HG02798 (cell line): ENCODE measurements at regions not wholly inside any gene's neighbourhood (a gene's known extent, or its start where the extent isn't known, plus 50 kb on each side); places are given as distances from the start of the nearest gene placed in this dataset.
"Not testable (repeated sequence)": the region's sequence is repeated elsewhere in the genome, so short reads cannot be mapped to it uniquely, and the experiment has no call there.

Experiments
- ATAC-seq: cut with Tn5 transposase; IDR thresholded peaks from one replicate; pipeline ENCODE4 v1.9.1; 2021; ENCODE audit warnings: mild to moderate bottlenecking; ENCODE audit not compliant: unreplicated experiment, poor library complexity

DNA sequence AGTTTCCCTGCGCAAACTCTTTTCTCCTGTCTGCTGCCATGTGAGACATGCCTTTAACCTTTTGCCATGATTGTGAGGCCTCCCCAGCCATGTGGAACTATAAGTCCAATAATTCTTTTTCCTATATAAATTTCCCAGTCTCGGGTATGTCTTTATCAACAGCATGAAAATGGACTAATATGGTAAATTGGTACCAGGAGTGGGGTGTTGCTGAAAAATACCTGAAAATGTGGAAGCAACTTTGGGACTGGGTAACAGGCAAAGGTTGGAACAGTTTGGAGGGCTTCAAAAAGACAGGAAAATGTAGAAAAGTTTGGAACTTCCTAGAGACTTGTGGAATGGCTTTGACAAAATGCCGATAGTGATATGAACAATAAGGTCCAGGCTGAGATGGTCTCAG is 578.9 kb upstream of the CYLC2 start:
- ATAC-seq, result not testable (repeated sequence)

DNA sequence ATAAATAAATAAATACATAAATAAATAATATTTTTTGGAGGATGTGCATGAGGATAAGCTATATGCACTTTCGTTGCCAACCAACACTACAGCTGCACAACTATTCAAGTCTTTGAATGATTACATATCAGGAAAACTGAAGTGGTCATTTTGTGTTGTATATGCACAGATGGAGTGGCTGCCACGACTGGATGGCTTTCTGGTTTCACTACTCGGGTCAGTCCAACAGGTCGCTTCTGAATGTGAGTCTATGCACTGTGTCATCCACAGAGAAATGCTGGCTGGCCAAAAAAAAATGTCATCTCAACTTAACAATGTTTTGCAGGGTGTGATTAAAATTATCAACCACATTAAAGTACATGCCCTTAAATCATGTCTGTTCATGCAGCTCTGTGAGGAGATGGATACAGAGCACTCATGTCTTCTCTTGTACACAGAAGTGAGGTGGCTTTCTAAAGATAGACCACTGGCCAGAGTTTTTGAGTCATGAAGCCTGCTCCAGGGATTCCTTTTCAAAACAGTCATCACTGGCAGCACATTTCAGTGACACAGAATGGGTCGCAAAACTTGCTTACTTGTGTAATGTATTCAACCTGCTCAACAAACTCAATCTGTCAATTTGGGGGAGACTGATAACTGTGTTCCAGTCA is 589.8 kb upstream of the CYLC2 start:
- ATAC-seq, result no peak

DNA sequence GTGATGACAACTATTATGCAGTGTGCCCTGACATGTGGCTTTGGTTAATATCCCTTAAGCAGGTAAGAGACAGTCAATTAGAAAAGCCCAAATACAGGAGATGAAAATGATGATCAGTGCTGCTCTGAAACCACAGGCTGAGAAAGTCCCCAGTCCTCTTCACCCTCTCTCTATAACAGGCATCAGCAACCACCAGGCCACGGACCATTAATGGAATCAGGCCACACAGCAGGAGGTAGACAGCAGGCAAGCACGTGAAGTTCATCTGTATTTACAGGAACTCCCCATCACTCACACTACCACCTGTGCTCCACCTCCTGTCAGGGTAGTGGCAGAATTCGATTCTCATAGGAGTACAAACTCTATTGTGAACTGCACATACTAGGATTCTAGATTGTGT is 591.6 kb upstream of the CYLC2 start:
- ATAC-seq, result no peak

DNA sequence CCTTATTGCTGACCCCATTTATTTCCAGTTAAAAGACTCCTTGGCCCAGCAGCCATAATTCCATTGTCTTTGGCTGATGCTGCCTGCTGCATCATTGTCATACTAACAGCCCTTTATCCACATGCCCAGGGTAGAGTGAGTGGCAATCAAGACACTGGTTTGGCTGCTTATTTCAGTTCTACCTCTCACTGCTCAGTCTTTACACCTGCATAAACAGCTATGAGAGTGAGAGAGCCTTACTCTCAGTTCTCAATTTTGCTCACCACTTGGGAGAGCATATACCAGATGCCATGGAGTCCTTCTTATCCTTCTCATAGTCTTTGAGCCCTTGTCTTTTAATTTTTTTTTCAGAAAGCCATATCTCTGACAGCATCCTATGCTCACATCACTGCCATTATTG is 596.9 kb upstream of the CYLC2 start:
- no peak for ATAC-seq

DNA sequence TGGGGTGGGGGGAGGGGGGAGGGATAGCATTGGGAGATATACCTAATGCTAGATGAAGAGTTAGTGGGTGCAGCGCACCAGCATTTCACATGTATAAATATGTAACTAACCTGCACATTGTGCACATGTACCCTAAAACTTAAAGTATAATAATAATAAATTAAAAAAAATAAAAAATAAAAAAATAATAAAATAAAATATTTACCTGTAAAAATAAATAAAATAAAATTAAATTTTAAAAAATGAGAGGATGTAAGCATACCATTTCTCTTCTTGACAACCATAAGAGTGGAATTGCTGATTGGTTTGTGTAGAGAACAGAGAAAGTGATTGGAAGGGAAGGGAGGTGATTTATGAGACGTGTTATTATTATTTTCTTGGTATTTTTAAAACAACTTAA is 609.5 kb upstream of the CYLC2 start:
- not testable (repeated sequence) for ATAC-seq

- no peak for ATAC-seq
These were observed 624.2 kb upstream of the GRIN3A start for GRCh38 chr9:102362470-102363132.

DNA sequence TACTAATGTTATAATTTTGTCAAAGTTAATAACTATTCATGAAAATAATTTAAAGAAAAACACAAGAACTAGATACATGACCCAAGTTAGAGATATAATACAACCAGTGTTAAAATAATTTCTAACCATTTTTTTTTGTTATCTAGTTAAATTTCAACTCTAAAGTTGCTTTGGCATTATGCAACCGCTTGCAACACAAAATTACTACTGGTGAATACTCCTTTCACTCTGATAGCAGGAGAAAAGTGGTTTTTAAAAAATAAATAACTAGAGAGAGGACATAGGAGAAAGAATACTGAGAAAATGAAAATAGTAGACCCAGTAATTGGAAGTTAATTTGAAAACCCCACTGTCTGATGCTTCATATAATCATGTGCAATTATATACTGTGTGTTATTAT is 622.4 kb upstream of the GRIN3A start:
- no peak for ATAC-seq

DNA sequence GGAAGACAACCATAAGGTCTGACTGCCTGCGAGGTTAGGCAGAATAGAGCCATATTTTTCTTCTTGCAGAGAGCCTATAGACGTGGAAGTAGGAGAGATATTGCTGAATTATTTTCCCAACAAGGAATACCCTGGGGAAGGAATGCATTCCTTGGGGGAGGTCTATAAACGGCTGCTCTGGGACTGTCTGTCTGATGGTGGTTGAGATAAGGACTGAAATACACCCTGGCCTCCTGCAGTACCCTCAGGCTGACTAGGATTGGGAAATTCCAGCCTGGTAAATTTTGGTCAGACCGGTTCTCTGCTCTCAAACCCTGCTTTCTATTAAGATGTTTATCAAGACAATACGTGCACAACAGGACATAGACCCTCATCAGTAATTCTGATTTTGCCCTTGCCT is 617.5 kb upstream of the GRIN3A start:
- no peak for ATAC-seq

DNA sequence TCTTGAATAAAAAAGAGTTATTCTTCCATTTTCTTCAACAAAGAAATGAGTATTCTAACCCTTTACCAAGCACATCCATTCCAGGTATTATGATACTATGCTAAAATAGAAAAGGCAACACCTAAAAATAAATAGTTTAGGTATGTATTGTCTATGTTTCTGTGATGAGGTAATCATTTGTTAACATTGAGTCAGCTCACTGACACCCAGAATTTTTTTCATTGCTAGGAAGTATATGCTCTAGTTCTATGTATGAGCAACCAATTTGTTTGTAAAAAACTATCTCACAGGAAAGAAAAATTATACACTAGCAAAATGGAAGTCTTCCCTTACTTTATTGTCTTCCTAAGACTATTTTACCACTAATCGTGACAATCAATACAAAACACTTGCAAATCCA is 615.6 kb upstream of the GRIN3A start:
- no peak for ATAC-seq

GRCh38 chr9:102337471-102337870 is 599.0 kb upstream of the GRIN3A start:
- ATAC-seq, result not testable (repeated sequence)

DNA sequence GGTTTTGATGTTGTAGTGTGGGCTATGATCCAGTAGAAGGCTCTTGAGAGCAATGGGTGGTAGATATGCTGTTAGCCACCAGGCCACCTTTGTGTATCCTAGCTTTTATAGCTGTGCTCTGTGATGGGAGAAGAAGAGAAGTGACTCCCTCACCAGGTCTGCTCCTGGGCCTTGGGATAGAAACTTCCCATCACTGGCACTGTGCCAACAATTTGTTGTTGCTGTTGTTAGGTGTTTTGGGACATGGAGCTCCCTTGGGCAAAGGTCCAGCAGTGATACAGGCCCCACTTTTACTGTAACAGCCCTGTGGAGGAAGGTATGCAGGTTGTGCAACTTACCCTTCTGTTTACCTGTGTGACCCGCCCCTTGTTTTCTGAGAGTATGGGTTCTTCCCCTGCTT is 570.9 kb upstream of the GRIN3A start:
- ATAC-seq, result no peak

DNA sequence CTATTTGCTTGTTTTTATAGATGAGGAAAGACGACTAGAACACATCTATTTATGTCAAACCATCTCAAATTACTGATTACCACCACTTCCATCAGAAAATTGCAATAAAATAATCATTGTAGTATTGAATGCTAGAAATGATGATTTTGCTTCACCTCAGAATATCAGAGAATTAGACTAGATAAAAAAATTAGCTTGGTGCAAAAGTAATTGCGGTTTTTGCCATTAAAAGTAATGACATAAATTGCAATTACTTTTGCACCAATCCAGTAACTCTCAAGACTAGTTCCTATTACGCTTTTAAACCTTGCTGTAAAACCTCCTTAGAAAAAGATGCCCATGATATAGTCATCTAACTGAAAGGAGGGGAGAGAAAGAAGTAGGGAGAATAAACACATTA is 556.7 kb upstream of the GRIN3A start:
- no peak for ATAC-seq

DNA sequence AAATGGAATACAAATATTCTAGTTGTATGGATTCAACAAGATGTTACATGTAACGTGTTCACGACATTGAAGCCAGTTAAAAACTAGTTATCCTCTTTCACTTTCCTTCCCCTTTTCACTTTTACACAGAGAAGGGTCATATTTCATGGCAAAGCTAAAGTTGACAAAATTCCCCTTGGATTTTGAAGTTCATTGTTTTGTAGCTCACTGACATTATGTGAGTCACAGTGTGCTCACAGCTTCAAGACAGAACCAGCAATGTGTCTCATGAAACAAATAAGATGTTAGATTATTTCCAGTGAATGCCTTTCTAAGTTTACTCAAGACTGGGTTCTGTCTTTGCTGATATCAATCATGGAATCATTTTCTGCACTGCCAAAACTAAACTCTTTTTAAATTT is 535.5 kb upstream of the GRIN3A start:
- no peak for ATAC-seq

GRCh38 chr9:102253099-102253498 is 514.7 kb upstream of the GRIN3A start:
- ATAC-seq, result no peak

DNA sequence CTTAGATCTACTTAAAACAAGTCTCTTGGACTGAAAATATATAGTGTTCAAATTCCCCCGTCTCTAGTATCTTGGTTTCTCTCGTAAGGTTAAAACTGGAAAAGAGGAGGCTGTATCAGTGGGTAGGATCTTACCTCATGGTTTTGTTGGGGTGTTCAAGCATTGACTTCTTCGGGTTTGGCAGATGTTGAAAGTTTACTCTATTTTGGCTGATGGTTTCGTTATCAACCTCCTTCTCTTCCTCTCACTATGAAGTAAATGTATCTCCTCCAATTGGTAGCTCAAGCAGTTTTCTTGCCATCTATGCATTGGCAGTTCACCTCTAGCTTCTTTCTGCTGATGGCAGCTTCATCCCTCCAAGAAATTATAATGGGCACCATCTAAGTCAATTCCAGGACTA is 506.5 kb upstream of the GRIN3A start:
- ATAC-seq, result no peak

GRCh38 chr9:102237520-102237919 is 499.1 kb upstream of the GRIN3A start:
- no peak for ATAC-seq

DNA sequence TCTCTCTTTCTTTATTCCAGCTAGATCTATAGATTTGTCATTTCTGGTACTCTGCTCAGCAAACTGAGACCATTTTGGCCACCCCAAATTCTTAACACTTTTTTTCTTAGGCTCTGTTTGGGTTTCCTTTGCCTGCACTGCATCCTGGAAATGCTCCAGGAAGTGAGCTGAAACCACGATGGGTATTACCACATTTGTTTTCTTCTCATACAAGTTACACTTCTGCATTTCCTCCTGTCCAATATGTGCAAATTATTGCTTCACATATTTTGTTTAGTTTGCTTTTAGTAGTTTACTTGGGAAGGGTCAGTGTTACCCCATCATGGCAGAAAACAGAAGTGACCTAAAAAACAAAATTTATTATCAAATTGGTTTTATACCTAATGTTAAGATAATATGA is 498.6 kb upstream of the GRIN3A start:
- ATAC-seq, result no peak

DNA sequence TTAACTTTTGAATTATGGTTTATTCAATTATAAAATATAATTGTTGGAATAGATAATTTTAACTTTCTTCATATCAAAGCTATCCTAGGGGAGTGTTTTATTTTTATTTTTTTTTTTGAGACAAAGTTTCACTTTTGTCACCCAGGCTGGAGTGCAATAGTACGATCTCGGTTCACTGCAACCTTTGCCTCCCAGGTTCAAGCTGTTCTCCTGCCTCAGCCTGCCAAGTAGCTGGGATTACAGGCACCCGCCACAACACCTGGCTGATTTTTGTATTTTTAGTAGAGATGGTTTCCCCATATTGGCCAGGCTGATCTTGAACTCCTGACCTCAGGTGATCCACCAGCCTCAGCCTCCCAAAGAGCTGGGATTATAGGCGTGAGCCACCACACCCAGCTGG is 489.0 kb upstream of the GRIN3A start:
- not testable (repeated sequence) for ATAC-seq

DNA sequence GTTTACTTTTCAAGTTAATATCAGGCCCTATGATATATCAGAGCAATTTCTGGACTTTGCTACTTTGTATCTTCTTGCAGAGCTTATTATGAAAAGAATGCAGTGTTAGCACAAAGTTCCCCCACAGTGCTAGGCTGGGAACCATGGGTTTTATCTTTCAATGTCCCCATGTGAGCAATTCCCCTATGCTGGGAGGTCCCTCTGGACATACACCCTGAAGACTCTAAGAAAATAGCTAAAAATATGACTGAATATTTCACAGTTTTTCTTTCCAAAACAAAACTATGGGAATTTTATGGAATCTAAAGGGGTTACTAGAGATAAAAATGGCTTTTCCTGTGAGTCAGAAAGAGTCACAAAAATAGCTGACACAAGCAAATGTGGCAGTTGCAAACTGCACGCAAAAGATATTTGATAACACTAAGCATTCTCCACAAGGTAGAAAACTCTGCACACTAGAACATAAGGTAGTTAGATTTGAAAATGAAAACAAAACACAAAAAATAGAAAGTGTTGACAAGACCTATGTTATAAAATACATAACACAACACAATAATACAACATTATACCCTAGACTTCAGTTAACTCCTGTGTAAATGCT is 487.5 kb upstream of the GRIN3A start:
- no peak for ATAC-seq

DNA sequence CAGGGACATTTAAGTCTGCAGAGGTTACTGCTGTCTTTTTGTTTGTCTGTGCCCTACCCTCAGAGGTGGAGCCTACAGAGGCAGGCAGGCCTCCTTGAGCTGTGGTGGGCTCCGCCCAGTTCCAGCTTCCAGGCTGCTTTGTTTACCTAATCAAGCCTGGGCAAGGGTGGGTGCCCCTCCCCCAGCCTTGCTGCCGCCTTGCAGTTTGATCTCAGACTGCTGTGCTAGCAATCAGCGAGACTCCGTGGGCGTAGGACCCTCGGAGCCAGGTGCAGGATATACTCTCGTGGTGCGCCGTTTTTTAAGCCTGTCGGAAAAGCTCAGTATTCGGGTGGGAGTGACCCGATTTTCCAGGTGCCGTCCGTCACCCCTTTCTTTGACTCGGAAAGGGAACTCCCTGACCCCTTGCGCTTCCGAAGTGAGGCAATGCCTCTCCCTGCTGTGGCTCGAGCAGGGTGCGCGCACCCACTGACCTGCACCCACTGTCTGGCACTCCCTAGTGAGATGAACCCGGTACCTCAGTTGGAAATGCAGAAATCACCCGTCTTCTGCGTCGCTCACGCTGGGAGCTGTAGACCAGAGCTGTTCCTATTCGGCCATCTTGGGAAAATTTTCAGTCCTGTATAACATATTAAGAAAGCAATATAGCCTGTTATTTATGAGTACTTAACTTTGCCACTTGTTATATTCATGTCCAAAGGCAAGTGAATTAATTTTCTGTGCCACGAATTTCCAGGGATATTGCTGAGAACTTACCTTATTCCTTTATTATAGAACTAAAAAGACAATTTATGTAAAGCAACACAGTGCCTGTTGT is 485.1 kb upstream of the GRIN3A start:
- ATAC-seq, result not testable (repeated sequence)

- ATAC-seq, result no peak
These were observed 470.7 kb upstream of the GRIN3A start for GRCh38 chr9:102209176-102209575.
